T47D (cell line): ENCODE measurements at regions not wholly inside any gene's neighbourhood (a gene's known extent, or its start where the extent isn't known, plus 50 kb on each side); places are given as distances from the start of the nearest gene placed in this dataset.

Source experiments
- DNase-seq, 2 experiments: peaks; one replicate each; pipeline versions ENCODE4 v3.0.0 to v3.0.0-alpha.2; 2011 to 2012; ENCODE audit warnings: low read depth in 1 of 2, low spot score in 1 of 2
- JUND ChIP-seq: IDR thresholded peaks from 2 replicates; pipeline ENCODE4 v1.6.1; 2012; ENCODE audit warnings: low read depth
- in situ Hi-C: cut with HindIII; loops from 2 replicates; pipeline ENCODE4 v1.10.0; 2016; ENCODE audit warnings: low sequenced_read_pairs, low pct_unique_long_range_greater_than_20kb

DNA sequence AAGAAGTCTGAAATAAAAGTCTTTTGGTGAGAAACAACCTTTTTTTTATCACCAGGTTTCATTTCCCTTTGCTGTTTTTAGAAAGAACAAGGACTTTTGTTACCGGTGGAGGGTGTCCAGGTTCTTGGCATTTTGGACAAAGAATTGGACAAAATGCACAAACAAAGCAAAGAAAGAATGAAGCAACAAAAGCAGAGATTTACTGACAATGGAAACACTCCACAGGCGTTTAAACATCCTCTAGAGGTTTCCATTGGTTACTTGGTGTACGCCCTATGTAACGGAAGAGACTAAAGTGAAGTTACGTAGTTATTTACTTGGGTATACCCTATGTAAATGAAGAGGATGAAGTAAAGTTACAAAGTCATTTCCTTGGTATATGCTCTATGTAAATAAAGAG, 1487.0 kb downstream of the LRRC4C start:
- no peak for TF ChIP-seq JUND
- DNase-seq = no peak
- in situ Hi-C loops = no loop called here

DNA sequence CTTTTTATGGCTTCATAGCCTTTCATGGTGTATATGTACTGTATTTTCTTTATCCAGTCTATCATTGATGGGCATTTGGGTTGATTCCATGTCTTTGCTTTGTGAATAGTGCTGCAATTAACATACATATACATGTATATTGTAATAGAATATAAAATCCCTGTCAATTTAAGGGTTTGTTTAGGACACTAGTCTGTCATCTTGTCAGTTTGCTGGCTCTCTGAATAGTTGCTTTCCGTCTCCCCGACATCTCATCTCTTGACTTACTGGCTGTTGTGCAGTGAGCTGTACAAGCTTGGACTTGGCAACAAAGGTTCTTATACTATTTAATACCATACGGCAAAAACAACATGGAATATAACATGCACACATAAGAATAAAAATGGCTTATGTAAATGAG, 1487.5 kb downstream of the LRRC4C start:
- no peak for DNase-seq
- no peak for TF ChIP-seq JUND
- in situ Hi-C loops = no loop called here

DNA sequence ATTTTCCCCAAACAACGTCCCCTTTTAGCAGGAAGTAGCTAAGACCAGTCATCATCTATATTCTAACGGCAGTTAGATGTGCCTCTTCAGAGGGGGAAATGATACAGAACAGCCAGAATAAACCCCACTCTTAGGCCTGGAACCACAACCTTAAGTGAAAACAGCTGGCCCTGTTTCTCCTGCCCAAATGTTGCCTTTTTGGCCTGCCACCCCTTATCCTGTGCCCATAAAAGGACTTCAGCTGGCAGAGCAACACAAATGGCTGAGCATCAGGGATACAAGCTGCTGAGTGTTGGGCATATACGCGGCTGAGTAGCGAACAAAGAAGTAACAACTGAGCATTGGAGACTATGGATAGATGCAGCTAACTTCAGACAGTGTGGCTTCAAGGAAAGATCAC, 1491.4 kb downstream of the LRRC4C start:
- no peak for TF ChIP-seq JUND
- in situ Hi-C loops = no loop called here
- DNase-seq = no peak

DNA sequence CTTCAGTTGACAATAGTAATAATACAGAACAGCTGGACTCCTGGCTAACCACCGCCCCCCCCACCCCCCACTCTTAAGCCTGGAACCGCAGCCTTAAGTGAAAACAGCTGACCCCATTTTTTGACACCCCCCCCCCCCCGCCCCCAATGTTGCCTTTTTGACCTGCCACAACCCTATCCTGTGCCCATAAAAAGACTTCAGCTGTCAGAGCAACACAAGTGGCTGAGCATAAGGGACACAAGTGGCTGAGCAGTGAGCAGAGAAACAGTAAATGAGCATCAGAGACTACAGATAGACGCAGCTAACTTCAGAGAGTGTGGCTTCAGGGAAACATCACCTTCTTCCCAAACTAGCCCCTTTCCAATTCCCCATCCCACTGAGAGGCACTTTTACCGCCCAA, 1493.8 kb downstream of the LRRC4C start:
- DNase-seq = no peak
- TF ChIP-seq JUND = no peak
- in situ Hi-C loops = no loop called here

DNA sequence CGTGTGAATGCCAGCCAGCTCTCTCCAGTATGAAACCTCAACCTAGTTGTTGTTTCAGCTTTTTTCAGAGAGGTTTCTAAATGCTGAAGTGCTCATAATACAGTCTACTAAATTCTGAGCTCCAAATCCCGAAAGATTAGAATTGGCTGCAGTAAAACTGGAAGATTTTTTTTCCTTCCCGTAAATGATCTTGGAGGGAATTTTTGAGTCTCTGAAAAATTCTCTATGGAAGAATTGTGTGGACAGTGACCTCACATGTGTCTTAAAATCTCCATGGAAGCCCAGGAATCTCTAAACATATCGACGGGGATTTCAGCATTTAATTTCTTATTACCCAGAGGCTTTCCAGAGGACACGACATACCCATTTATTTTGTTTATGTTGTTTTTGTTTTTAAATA, 1499.2 kb downstream of the LRRC4C start:
- in situ Hi-C loops = no loop called here
- TF ChIP-seq JUND = no peak
- DNase-seq = no peak

DNA sequence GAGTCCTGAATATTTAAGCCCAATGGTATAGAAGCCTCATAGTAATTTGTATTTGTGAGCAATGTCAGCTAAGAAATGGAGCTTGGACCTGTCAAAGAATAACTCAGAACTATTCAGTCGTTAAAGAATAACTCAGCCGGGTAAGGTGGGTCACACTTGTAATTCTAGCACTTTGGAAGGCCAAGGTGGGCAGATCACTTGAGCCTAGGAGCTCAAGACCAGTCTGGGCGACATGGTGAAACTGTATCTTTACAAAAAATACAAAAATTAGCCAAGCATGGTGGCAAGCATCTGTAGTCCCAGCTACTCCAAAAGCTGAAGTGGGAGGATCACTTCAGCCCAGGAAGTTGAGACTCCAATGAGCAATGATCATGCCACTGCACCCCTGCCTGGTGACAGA, 1526.5 kb downstream of the LRRC4C start:
- TF ChIP-seq JUND = no peak
- DNase-seq = no peak
- in situ Hi-C loops = no loop called here

DNA sequence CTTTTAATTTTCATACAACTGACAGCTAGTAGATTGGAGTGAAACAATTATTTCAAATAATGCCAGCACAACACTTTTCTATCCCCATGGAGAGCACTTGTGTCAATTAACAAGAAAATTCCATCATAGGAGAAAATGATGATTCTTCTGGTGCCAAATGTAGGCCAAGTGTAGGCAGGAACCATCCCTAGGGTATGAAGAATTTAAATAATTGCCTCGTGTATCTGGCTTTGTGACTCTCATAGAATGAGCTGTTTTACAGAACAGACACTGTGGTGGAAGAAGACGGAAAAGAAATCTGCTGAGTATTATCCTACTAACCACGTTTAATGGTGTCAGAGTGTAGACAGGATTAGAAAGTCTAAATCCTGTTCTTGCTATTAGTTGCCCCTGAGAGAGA, 1542.2 kb downstream of the LRRC4C start:
- in situ Hi-C loops = no loop called here
- no peak for TF ChIP-seq JUND
- DNase-seq = no peak

DNA sequence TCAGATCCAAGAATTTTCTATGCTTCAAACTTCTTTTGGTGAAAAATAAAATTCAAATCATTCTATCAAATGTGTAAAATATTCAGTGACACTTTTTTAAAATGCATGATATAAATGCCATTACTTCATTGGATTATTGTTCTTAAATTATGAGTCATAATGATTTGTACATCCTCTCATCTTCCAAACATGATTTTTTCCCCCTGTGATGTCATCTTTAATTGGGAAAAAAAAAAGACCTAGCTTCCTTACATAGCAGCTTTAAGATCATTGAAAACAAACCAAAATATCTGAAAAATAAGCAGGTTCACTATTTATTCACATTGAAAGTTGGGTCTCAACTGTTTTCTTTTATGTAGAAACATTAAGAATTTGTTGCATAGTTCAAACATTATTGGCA, 1549.4 kb downstream of the LRRC4C start:
- TF ChIP-seq JUND = no peak
- in situ Hi-C loops = no loop called here
- no peak for DNase-seq

DNA sequence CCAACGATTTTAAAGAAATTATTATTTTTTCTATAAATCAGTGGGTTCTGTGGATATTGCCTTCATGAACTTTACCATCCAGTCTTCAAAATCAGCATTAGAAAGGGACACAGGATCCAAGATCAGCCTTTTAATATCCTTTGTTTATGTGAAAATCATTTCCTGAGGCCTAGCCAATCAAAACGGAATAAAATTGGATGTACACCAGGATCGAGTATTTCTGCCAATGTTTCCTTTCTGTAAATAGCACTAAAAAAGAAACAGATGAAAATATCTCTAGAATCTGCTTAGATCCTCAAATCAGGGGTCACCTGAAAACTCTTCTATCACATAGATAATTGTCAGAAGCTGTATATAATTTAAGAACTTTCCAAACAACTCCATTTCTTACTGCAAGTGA, 1598.5 kb downstream of the LRRC4C start:
- no peak for TF ChIP-seq JUND
- in situ Hi-C loops = no loop called here
- no peak for DNase-seq

DNA sequence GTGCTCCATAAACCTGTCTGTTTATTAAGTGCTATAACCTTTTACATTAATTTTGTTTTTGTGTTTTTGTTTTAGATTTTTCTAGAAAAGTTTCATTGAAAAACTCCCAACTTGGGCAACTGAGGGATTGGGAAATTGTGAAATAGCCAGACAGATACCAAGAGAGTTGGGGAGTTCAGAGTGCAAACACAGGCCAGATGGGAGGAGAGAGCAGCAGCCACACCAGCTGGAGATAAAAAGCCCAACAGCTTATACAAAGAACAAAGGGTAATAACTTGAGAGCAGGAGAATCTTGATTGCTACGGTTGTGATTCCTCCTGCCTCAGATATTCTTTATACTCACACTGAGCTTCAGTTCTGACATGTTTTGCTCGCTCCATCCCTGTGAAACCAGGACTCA, 1642.2 kb downstream of the LRRC4C start:
- TF ChIP-seq JUND = no peak
- DNase-seq = no peak
- in situ Hi-C loops = no loop called here

DNA sequence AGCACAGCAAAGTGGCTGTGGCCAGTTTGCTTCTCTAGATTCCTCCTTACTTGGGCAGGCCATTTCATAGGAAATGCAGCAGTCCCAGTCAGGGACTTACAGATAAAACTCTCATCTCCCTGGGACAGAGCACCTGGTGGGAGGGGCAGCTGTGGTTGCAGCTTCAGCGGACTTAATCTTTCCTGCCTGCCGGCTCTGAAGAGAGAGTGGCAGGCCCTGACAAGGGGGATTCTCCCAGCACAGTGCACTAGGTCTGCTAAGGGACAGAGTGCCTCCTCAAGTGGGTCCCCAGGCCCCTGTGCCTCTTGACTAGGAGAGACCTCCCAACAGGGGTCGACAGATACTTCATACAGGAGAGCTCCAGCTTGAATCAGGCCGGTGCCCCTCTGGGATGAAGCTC, 1649.1 kb downstream of the LRRC4C start:
- TF ChIP-seq JUND = no peak
- in situ Hi-C loops = no loop called here
- no peak for DNase-seq

DNA sequence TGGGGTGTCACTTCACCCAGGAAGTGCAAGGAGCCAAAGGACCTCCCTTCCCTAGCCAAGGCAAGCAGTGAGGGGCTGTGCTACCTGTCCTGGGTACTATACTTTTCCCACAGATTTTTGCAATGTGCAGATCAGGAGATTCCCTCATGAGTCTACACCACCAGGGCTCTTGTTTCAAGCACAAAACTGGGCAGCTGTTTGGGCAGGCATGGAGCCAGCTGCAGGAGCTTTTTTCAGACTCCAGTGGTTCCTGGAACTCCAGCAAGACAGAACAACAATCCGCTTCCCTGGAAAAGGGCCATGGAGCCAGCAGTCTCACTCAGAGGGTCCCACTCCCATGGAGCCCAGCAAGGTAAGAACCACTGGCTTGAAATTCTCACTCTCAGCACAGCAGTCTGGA, 1649.6 kb downstream of the LRRC4C start:
- DNase-seq = no peak
- no peak for TF ChIP-seq JUND
- in situ Hi-C loops = no loop called here

DNA sequence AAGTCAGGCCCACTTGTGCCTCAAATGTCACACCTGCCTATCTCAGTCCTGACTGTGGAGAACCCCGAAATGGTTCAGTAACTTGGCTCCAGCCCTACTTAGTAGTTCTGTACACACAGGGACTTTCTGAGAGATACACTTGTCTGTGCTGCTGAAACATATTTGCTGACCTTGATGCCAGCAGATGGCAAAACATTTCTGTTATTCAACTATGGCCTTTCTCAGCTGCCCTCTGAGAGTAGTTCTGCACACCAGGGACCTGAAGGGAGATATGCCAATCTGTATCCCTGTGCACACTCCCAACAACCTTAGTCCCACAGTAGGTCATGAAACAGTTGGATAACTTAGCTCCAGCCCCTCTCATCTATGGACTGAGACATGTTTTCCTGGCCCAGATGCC, 1651.5 kb downstream of the LRRC4C start:
- TF ChIP-seq JUND = no peak
- DNase-seq = no peak
- in situ Hi-C loops = no loop called here

DNA sequence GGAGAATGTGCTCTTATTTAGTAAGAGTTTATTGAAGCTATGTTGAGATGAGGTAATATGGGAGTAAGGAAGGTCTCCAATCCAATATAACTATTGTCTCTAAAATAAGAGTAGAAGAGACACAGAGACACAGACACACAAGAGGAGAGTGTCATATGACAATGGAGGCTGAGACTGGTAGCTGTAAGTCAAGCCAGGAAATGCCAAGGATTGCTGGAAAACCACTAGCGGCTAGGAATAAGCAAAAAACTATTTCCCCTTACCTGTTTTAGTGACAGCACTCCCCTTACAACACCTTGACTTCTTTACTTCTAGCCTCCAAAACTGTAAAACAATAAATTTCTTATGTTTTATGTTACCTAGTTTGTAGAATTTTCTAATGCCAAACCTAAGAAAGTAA, 1652.8 kb downstream of the LRRC4C start:
- no peak for TF ChIP-seq JUND
- in situ Hi-C loops = no loop called here
- no peak for DNase-seq

DNA sequence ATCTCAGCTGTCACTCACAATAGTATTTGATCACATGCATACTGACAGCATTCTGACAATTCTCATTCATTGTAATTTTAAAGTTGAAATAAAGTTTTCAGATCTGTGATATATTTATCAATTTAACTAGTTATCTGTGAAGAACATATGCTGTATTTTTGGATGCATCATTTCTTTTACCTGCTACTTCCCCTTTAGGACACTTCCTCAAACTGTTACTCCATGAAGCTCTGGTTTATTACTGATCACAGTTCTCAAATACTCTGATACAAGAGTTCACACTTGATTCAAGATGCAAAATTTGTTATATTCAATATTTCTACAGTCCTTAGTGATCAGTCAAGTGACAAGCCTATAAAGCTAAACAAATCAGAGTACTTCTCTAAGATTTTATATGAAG, 1655.2 kb downstream of the LRRC4C start:
- TF ChIP-seq JUND = no peak
- no peak for DNase-seq
- in situ Hi-C loops = no loop called here
